ENCODE measurements at regions not wholly inside any gene's neighbourhood (a gene's known extent, or its start where the extent isn't known, plus 50 kb on each side); places are given as distances from the start of the nearest gene placed in this dataset.
A peak's percentile ranks its signal among the peaks of the same experiment; 100 is the strongest.

DNA sequence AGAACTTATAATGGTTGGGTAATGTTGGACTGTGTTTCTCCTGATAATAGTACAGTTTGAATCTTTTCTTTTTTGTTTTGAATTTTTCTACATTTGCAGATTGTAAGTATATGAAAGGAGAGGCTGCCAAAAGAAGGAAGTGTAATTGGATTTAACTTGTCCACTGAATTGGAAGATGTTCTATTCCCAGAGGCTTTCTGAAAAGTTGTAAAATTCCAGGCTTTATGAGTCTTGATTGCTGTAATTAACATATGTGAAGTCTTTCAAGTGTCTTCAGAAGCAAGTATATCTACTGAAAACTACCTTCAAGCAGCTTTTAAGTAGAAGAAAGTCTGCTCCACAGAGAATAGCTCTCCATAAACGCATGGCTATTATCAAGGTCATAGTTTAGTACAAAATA is 2456.4 kb downstream of the PCDH7 start:
- H3K4me3 ChIP-seq (replicated peaks; ENCODE audit: low read depth, low read length) = no peak overlapping the region
- TF ChIP-seq, protein P1, sequence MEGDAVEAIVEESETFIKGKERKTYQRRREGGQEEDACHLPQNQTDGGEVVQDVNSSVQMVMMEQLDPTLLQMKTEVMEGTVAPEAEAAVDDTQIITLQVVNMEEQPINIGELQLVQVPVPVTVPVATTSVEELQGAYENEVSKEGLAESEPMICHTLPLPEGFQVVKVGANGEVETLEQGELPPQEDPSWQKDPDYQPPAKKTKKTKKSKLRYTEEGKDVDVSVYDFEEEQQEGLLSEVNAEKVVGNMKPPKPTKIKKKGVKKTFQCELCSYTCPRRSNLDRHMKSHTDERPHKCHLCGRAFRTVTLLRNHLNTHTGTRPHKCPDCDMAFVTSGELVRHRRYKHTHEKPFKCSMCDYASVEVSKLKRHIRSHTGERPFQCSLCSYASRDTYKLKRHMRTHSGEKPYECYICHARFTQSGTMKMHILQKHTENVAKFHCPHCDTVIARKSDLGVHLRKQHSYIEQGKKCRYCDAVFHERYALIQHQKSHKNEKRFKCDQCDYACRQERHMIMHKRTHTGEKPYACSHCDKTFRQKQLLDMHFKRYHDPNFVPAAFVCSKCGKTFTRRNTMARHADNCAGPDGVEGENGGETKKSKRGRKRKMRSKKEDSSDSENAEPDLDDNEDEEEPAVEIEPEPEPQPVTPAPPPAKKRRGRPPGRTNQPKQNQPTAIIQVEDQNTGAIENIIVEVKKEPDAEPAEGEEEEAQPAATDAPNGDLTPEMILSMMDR (IDR thresholded peaks at IDR 0.05; ENCODE audit: low read depth, low read length, missing control alignments) = no peak
- no peak for DNase-seq (ENCODE audit: extremely low read depth, low read depth)

DNA sequence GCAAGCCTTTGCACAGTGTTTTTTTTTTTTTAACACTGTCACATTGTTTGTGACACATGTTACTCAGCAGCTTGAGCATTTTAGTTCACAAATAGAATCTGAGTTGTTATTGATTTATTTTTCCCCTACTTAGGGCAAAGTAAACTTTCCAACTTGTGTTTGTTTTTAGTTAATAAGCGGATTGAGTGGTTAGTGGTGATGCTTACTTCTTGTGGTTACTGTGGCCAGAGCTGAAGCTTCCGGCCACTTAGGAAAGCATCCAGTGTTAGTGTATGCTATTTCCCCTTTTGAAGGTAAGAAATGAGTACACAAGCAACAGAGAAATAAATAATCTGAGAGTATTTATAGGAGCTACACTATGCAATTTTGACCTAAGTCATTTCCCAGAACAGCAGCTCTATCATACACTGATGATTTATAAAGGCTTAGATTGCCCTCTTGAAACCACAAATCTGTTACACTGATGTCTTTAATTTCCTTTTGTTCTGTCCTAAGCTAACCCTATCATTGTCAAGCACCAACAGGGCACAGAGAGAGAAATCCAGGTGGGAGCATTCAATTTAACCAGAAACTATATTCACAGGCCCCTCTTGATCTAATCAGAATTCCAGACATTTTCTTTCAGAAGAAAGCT is 2464.6 kb downstream of the PCDH7 start:
- no peak overlapping the region for H3K4me3 ChIP-seq (replicated peaks; ENCODE audit: low read depth, low read length)
- peak; percentile 30 for DNase-seq (ENCODE audit: extremely low read depth, low read depth)
- TF ChIP-seq, protein P1 (IDR thresholded peaks at IDR 0.05; ENCODE audit: low read depth, low read length, missing control alignments) = no peak

GRCh38 chr4:33187035-33187434 is 2466.9 kb downstream of the PCDH7 start:
- DNase-seq (ENCODE audit: extremely low read depth, low read depth) = no peak
- no peak overlapping the region for H3K4me3 ChIP-seq (replicated peaks; ENCODE audit: low read depth, low read length)
- TF ChIP-seq, protein P1 (IDR thresholded peaks at IDR 0.05; ENCODE audit: low read depth, low read length, missing control alignments) = no peak

DNA sequence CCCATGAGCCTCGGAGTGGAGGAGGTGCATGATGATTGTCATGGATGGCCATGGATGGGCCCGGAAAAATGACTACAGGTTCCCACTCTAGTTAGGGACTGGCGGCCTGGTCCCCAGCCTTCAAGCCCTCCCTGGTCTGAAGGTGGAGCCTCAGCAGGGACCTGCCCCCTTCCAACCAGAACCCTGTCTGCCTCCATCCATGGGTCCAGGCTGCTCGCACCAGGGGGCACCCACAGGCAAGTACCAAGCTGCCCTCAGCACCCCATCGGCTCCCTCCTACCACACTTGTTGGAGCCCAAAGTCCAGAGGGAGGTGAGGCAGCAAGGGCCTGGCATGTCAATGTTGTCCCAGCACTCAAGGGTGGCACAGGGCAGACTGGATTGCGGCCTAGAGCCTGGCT is 2468.6 kb downstream of the PCDH7 start:
- no peak for DNase-seq (ENCODE audit: extremely low read depth, low read depth)
- TF ChIP-seq, protein P1 (IDR thresholded peaks at IDR 0.05; ENCODE audit: low read depth, low read length, missing control alignments) = no peak
- H3K4me3 ChIP-seq (replicated peaks; ENCODE audit: low read depth, low read length) = no peak overlapping the region

DNA sequence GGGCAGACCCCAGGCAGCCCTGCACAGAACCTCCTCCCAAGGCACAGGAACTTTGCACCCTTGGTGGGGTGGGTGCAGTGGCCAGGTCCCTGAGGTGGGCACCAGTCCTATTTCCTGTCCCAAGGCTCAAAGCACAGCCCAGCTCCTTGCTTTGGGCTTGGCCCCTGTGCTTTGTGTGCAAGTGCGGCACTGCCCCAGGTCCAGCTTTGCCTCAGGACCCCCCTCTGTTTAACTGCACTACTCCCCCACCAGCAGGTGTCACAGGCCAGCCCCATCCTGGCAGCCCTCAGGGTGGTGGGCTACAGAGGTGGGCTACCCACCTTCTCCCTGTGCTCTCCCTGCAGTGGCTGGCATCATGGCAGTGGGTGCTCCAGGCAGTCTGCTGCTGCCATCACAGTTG is 2469.0 kb downstream of the PCDH7 start:
- TF ChIP-seq, protein P1 (IDR thresholded peaks at IDR 0.05; ENCODE audit: low read depth, low read length, missing control alignments) = no peak
- DNase-seq (ENCODE audit: extremely low read depth, low read depth) = no peak
- H3K4me3 ChIP-seq (replicated peaks; ENCODE audit: low read depth, low read length) = no peak overlapping the region

GRCh38 chr4:33193109-33193508 is 2472.9 kb downstream of the PCDH7 start:
- no peak for DNase-seq (ENCODE audit: extremely low read depth, low read depth)
- no peak overlapping the region for H3K4me3 ChIP-seq (replicated peaks; ENCODE audit: low read depth, low read length)
- TF ChIP-seq, protein P1 (IDR thresholded peaks at IDR 0.05; ENCODE audit: low read depth, low read length, missing control alignments) = no peak

GRCh38 chr4:33200377-33200776 is 2480.2 kb downstream of the PCDH7 start:
- no peak for DNase-seq (ENCODE audit: extremely low read depth, low read depth)
- no peak overlapping the region for H3K4me3 ChIP-seq (replicated peaks; ENCODE audit: low read depth, low read length)
- TF ChIP-seq, protein P1 (IDR thresholded peaks at IDR 0.05; ENCODE audit: low read depth, low read length, missing control alignments) = no peak

All from HFF-Myc (cell line).